ENCODE measurements at regions not wholly inside any gene's neighbourhood (a gene's known extent, or its start where the extent isn't known, plus 50 kb on each side); places are given as distances from the start of the nearest gene placed in this dataset.
A peak's percentile ranks its signal among the peaks of the same experiment; 100 is the strongest.

DNA sequence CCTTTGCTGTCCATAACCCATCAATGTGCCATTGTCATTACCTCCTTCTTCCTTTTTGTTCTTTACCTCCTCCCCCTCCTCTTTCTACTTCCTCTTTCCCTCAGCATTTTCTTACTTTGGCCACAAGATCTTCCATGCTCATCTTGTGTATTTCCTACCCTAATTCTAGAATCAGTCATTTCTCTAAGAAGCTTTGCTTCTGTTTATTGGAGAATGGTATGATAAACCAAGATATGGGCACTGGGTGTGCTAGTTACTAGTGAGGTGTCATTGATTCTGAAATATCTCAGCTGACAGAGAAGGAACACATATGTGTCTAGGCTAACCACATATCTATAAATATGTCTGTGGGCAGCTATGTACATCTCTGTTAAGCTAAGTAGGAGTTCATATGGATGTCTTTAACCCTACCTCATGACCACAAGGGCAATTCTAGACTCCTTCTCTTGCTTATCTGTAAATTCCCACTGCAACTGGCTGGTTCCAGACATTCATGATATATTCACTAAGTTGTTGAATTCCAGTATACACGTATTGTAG is 2051.3 kb upstream of the CDH9 start (continued):
- TF ChIP-seq, protein P1, sequence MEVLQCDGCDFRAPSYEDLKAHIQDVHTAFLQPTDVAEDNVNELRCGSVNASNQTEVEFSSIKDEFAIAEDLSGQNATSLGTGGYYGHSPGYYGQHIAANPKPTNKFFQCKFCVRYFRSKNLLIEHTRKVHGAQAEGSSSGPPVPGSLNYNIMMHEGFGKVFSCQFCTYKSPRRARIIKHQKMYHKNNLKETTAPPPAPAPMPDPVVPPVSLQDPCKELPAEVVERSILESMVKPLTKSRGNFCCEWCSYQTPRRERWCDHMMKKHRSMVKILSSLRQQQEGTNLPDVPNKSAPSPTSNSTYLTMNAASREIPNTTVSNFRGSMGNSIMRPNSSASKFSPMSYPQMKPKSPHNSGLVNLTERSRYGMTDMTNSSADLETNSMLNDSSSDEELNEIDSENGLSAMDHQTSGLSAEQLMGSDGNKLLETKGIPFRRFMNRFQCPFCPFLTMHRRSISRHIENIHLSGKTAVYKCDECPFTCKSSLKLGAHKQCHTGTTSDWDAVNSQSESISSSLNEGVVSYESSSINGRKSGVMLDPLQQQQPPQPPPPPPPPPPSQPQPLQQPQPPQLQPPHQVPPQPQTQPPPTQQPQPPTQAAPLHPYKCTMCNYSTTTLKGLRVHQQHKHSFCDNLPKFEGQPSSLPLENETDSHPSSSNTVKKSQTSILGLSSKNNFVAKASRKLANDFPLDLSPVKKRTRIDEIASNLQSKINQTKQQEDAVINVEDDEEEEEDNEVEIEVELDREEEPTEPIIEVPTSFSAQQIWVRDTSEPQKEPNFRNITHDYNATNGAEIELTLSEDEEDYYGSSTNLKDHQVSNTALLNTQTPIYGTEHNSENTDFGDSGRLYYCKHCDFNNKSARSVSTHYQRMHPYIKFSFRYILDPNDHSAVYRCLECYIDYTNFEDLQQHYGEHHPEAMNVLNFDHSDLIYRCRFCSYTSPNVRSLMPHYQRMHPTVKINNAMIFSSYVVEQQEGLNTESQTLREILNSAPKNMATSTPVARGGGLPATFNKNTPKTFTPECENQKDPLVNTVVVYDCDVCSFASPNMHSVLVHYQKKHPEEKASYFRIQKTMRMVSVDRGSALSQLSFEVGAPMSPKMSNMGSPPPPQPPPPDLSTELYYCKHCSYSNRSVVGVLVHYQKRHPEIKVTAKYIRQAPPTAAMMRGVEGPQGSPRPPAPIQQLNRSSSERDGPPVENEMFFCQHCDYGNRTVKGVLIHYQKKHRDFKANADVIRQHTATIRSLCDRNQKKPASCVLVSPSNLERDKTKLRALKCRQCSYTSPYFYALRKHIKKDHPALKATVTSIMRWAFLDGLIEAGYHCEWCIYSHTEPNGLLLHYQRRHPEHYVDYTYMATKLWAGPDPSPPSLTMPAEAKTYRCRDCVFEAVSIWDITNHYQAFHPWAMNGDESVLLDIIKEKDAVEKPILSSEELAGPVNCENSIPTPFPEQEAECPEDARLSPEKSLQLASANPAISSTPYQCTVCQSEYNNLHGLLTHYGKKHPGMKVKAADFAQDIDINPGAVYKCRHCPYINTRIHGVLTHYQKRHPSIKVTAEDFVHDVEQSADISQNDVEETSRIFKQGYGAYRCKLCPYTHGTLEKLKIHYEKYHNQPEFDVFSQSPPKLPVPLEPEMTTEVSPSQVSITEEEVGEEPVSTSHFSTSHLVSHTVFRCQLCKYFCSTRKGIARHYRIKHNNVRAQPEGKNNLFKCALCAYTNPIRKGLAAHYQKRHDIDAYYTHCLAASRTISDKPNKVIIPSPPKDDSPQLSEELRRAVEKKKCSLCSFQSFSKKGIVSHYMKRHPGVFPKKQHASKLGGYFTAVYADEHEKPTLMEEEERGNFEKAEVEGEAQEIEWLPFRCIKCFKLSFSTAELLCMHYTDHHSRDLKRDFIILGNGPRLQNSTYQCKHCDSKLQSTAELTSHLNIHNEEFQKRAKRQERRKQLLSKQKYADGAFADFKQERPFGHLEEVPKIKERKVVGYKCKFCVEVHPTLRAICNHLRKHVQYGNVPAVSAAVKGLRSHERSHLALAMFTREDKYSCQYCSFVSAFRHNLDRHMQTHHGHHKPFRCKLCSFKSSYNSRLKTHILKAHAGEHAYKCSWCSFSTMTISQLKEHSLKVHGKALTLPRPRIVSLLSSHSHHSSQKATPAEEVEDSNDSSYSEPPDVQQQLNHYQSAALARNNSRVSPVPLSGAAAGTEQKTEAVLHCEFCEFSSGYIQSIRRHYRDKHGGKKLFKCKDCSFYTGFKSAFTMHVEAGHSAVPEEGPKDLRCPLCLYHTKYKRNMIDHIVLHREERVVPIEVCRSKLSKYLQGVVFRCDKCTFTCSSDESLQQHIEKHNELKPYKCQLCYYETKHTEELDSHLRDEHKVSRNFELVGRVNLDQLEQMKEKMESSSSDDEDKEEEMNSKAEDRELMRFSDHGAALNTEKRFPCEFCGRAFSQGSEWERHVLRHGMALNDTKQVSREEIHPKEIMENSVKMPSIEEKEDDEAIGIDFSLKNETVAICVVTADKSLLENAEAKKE (CRISPR knock-in tag; IDR thresholded peaks at IDR 0.05) = no peak

DNA sequence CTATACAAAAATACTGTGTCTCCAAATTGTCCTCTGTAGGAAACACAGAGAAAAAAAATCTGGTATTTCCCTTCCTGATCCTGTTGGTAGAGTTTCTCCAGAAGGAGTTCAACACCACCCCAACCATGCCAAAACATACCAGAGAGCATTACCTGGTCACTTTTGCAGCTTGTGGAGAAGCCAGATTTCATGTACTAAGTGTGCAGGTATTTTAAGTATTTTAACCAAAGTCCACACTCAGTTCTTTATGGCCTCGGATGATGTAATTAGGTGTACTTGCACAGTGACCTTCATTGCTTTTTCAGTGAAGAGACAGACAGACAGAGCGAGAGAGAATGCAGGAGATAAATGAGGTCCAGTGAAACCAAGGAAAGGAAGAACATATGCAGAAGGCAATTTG is 2046.8 kb upstream of the CDH9 start:
- Histone ChIP-seq H3K4me3 (no peak overlapping the region), H3K4me2 (no peak overlapping the region), H3K9me2 (ENCODE audit: insufficient read depth) (no peaks in the 10 kb centered on the region), H3K27me3 (ENCODE audit: insufficient read depth) (no peaks in the 10 kb centered on the region), H4K20me1 (replicated peaks; ENCODE audit: insufficient read depth) (no peaks in the 10 kb centered on the region), H3K79me2 (replicated peaks; ENCODE audit: insufficient read depth) (no peaks in the 10 kb centered on the region), H2AFZ (0 out of 2 replicates have a peak overlapping the region, but pooled peaks have one; percentile 33), H3K27ac (ENCODE audit: low read depth) (no peak overlapping the region), H3K4me1 (ENCODE audit: insufficient read depth) (no peaks in the 10 kb centered on the region), H3F3A (replicated peaks; ENCODE audit: low read depth) (no peaks in the 10 kb centered on the region), H3K36me3 (ENCODE audit: insufficient read depth) (no peaks in the 10 kb centered on the region)
- DNase-seq (ENCODE audit: low spot score) (no peak), ATAC-seq (no peak)
- H3K4me1 Mint-ChIP-seq = peaks cover 3% of the 10 kb centered on the region; the same call in 2 of the 3 replicates
- no peaks in the 10 kb centered on the region; the same call in 2 of the 3 replicates for H3K9me3 Mint-ChIP-seq
- H3K36me3 Mint-ChIP-seq (ENCODE audit: low read depth) = no peaks in the 10 kb centered on the region
- peaks cover 5% of the 10 kb centered on the region for H3K27me3 Mint-ChIP-seq (ENCODE audit: insufficient read depth, low read depth, poor library complexity)
- H3K4me3 Mint-ChIP-seq = no peak overlapping the region
- H3K27ac Mint-ChIP-seq = no peak overlapping the region
- no peak for TF ChIP-seq POLR2AphosphoS5 (IDR thresholded peaks at IDR 0.05; ENCODE audit: low read depth)
- TF ChIP-seq, protein P2, sequence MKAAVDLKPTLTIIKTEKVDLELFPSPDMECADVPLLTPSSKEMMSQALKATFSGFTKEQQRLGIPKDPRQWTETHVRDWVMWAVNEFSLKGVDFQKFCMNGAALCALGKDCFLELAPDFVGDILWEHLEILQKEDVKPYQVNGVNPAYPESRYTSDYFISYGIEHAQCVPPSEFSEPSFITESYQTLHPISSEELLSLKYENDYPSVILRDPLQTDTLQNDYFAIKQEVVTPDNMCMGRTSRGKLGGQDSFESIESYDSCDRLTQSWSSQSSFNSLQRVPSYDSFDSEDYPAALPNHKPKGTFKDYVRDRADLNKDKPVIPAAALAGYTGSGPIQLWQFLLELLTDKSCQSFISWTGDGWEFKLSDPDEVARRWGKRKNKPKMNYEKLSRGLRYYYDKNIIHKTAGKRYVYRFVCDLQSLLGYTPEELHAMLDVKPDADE (IDR thresholded peaks at IDR 0.05) = no peak
- TF ChIP-seq, protein P3, sequence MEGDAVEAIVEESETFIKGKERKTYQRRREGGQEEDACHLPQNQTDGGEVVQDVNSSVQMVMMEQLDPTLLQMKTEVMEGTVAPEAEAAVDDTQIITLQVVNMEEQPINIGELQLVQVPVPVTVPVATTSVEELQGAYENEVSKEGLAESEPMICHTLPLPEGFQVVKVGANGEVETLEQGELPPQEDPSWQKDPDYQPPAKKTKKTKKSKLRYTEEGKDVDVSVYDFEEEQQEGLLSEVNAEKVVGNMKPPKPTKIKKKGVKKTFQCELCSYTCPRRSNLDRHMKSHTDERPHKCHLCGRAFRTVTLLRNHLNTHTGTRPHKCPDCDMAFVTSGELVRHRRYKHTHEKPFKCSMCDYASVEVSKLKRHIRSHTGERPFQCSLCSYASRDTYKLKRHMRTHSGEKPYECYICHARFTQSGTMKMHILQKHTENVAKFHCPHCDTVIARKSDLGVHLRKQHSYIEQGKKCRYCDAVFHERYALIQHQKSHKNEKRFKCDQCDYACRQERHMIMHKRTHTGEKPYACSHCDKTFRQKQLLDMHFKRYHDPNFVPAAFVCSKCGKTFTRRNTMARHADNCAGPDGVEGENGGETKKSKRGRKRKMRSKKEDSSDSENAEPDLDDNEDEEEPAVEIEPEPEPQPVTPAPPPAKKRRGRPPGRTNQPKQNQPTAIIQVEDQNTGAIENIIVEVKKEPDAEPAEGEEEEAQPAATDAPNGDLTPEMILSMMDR (conservative IDR thresholded peaks at IDR 0.05; ENCODE audit: low read depth in 2 of 2) = no peak
- TF ChIP-seq ZNF114 (CRISPR knock-in tag; IDR thresholded peaks at IDR 0.05) = no peak
- no peak for TF ChIP-seq EZH2phosphoT487 (IDR thresholded peaks at IDR 0.05; ENCODE audit: unreplicated experiment)
- TF ChIP-seq, protein P1 (CRISPR knock-in tag; IDR thresholded peaks at IDR 0.05) = no peak

Measured in GM23338 (cell line).